ENCODE measurements at regions not wholly inside any gene's neighbourhood (a gene's known extent, or its start where the extent isn't known, plus 50 kb on each side); places are given as distances from the start of the nearest gene placed in this dataset.

- DNase-seq (ENCODE audit: low spot score): peak; percentile 47
These were observed 934.9 kb downstream of the BRD1 start for GRCh38 chr22:48892578-48893287.

GRCh38 chr22:48891688-48892577 lies 935.7 kb downstream of the BRD1 start:
- DNase-seq (ENCODE audit: low spot score): no peak
- intact Hi-C loops (cut with DNase I): no loop called here

More at GRCh38 chr22:48892578-48893287, 934.9 kb downstream of the BRD1 start:
- intact Hi-C loops (cut with DNase I): no loop called here

DNA sequence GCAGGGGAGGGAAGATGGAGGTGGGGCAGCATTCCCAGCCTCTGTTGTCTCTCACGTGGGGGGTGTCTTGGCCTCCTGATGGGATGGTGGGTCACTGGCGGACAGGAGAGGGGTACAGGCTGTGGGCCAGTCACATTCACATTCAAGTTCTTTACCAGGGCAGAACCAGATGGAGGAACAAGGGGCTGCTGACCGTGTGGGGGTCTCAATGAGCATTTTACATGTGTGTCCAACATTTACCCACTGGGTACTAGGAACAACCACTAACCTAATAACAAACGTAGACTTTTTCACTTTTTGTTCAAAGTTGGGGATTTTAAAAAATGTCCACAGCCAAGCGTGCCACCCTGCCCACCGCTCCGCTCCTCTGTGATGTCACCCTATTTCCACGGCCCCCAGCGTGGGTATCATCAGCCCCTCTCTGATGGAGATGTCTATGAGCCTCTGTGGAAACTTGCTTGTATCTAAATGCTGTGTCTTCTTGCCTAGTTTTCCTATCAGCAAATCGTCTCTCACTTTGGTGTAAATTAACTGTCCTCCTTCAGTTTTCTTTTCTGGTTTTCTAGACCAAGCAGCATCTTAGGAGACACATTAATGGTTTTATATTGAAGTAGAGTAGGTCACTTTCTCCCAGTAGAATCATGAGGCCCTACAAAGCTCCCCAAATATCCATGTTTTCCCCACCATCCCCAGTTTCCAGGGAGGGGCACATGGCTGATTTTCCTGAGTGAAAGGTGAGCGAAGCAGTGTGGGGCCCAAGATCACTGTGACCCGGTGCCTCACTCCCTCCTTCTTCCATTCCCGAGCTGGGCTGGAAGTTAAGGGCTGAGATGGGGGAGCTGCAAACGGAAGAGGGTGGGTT lies 936.7 kb downstream of the BRD1 start:
- peak; percentile 61 for DNase-seq (ENCODE audit: low spot score)
- intact Hi-C loops (cut with DNase I): no loop called here

- intact Hi-C loops (cut with DNase I): loop anchor here in 1 of 2 donors (5.0 kb wide), 1 partner anchor 963 kb away; no protein-coding TSS in a partner anchor
- peak; percentile 78 for DNase-seq (ENCODE audit: low spot score)
These were observed 937.6 kb downstream of the BRD1 start for GRCh38 chr22:48889887-48890692.

GRCh38 chr22:48889209-48889830 lies 938.4 kb downstream of the BRD1 start:
- intact Hi-C loops (cut with DNase I): loop anchor here in 1 of 2 donors (5.0 kb wide), 1 partner anchor 962 kb away; no protein-coding TSS in a partner anchor
- DNase-seq (ENCODE audit: low spot score): peak; percentile 58

- intact Hi-C loops (cut with DNase I): loop anchor here in 1 of 2 donors (5.0 kb wide), 1 partner anchor 961 kb away; no protein-coding TSS in a partner anchor
- DNase-seq (ENCODE audit: low spot score): peak; percentile 54
These were observed 939.0 kb downstream of the BRD1 start for GRCh38 chr22:48888466-48889208.

DNA sequence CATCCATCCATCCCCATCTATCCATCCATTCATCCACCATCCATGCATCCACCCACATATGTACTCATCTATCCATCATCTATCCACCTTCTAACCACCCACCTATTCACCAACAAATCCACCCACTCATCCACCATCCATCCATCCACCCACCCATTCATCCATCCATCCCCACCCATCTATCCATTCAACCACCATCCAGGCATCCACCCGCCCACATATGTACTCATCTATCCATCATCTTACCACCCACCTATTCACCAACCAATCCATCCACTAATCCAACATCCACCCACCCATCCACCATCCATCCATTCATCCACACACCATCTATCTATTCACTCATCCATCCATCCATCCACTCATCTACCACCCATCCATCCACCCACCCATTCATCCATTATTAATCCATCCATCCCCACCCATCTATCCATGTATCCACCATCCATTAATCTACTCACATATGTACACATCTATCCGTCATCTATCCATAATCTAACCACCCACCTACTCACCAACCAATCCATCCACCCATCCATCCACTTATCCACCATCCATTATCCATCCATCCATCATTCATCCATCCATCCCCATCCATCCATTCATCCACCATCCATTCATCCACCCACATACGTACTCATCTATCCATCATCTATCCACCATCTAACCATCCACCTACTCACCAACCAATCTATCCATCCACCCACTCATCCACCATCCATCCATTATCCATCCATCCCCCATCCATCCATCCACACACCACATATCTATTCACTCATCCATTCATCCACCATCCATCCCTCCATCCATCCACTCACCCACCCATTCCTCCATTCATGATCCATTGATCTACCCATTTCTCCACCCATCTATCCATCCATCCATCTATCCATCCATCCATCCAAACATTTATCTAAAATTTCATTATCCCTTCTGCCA lies 940.0 kb downstream of the BRD1 start:
- no peak for DNase-seq (ENCODE audit: low spot score)
- intact Hi-C loops (cut with DNase I): loop anchor here in 1 of 2 donors (5.0 kb wide), 1 partner anchor 960 kb away; no protein-coding TSS in a partner anchor

DNA sequence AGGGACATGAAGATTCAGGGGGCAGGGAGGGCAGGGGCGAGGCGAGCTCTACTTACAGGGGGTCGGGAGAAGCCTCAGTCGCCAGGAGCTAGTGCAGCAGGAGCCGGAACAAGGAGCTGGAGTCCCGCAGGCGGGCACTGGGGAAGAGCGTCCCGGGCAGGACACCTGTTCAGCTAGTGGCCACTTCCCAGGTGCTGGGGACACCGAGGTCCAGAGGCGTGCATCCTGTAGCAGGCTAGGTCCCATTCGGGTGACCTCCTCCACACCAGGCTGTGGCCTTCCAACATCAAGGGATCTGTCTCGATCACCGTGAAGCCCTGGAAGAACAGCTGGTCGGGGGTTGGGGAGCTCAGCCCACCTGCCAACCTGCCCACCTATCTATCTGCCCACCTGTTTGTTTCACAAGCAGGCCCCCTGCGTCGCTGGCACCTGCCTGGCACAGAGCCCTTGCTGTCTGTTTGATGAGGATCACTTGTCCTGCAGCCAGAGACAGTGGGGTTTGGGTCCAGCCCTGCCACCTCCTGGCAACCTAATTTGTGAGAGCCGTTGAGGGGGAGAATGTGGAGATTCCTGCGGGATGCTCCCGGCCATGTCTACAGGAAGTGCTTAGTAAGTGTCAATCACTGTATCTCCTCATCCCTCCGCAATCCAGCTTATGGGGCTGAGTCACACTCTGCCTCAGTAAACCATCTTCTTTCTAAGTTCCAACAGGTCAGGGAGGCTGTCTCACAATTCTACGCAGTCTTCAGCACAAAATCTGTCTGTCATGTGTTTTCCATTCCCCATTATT lies 940.9 kb downstream of the BRD1 start:
- peak; percentile 80 for DNase-seq (ENCODE audit: low spot score)
- intact Hi-C loops (cut with DNase I): loop anchor here in 1 of 2 donors (5.0 kb wide), 1 partner anchor 959 kb away; no protein-coding TSS in a partner anchor

GRCh38 chr22:48885919-48886305 lies 941.8 kb downstream of the BRD1 start:
- intact Hi-C loops (cut with DNase I): loop anchor here in 1 of 2 donors (5.0 kb wide), 1 partner anchor 959 kb away; no protein-coding TSS in a partner anchor
- DNase-seq (ENCODE audit: low spot score): peak; percentile 70

DNA sequence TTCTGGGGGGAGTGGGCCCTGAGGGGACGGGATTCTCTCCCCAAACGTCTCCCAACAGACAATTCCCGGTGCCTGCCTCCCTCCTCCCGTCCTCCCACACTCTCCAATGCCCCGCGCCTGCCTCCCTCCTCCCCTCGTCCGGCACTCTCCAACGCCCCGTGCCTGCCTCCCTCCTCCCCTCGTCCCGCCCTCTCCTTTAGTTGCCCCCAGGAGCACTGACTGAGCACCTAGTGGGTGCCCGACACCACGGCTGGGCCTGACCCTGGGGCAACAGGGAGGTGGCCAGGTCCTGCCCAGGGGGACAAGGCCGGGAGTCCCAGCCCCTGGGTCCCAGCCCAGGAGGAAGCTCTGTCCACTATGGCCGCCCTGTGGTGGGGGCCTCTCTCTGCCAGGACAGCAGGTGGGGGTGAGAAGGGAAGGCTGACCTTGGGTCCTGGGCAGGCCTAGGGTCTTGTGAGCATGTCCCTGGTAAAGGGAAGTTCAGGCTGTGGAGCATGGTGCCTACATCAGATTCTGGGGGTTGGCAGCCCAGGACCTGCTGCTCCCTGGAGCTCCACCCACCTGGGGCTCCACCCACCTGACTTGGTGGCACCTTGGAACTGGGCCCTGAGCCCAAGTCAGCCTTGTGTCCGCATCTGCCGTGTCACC lies 942.3 kb downstream of the BRD1 start:
- DNase-seq (ENCODE audit: low spot score): peak; percentile 75
- intact Hi-C loops (cut with DNase I): loop anchor here in 1 of 2 donors (5.0 kb wide), 1 partner anchor 958 kb away; no protein-coding TSS in a partner anchor

- peak; percentile 49 for DNase-seq (ENCODE audit: low spot score)
- intact Hi-C loops (cut with DNase I): loop anchor here in 1 of 2 donors (5.0 kb wide), 1 partner anchor 957 kb away; no protein-coding TSS in a partner anchor
These were observed 942.9 kb downstream of the BRD1 start for GRCh38 chr22:48884786-48885185.

GRCh38 chr22:48884324-48884723 lies 943.3 kb downstream of the BRD1 start:
- peak; percentile 79 for DNase-seq (ENCODE audit: low spot score)
- intact Hi-C loops (cut with DNase I): no loop called here

- intact Hi-C loops (cut with DNase I): no loop called here
- peak; percentile 70 for DNase-seq (ENCODE audit: low spot score)
These were observed 944.3 kb downstream of the BRD1 start for GRCh38 chr22:48883211-48883960.
